HUES6 (cell line): ENCODE measurements at regions not wholly inside any gene's neighbourhood (a gene's known extent, or its start where the extent isn't known, plus 50 kb on each side); places are given as distances from the start of the nearest gene placed in this dataset.

ENCODE experiments used
- H3K27ac ChIP-seq: 2 replicates; pipeline ENCODE4 v1.7.0; 2013; ENCODE audit warnings: low read depth, mild to moderate bottlenecking, low read length, inconsistent platforms
- H3K27me3 ChIP-seq: 2 replicates; pipeline ENCODE4 v1.6.1; 2013; ENCODE audit warnings: low read length; ENCODE audit not compliant: control insufficient read depth, insufficient read depth
- H3K36me3 ChIP-seq: 2 replicates; pipeline ENCODE4 v1.6.1; 2013; ENCODE audit warnings: low read length; ENCODE audit not compliant: control insufficient read depth, insufficient read depth
- H3K4me1 ChIP-seq: 2 replicates; pipeline ENCODE4 v1.6.1; 2013; ENCODE audit warnings: low read length; ENCODE audit not compliant: control insufficient read depth, insufficient read depth
- H3K4me3 ChIP-seq: 2 replicates; pipeline ENCODE4 v1.5.1; 2013; ENCODE audit warnings: low read depth, low read length
- H3K9ac ChIP-seq: one replicate; pipeline ENCODE4 v1.6.1; 2013; ENCODE audit warnings: mild to moderate bottlenecking, low read length
- H3K9me3 ChIP-seq: 2 replicates; pipeline ENCODE4 v1.6.1; 2013; ENCODE audit warnings: low read depth, low read length; ENCODE audit not compliant: control insufficient read depth, insufficient read depth

DNA sequence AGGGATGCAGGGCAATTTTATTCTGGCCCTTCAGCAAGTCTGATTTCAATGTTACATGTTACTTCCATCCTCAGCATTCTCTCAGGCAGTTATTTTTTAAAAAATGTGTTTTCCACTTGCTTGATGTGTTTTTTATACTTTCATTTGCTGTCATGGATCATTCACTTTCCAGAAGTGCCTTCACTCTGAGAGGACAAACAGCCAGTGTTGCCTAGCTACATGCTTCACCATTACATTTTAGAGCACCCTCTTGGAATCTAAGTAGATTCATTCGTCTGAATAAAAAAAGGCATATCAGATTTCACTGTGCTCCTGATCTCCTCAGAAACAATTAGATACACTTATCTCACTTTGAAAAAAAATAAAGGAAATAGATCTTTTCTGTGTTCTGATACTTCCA lies 93.6 kb upstream of the POU1F1 start:
- H3K36me3 ChIP-seq = no peaks in the 10 kb centered on the region
- H3K9ac ChIP-seq = no peak overlapping the region
- H3K4me1 ChIP-seq = no peaks in the 10 kb centered on the region
- H3K27me3 ChIP-seq = no peaks in the 10 kb centered on the region
- H3K9me3 ChIP-seq = peaks cover 9% of the 10 kb centered on the region
- no peak overlapping the region for H3K4me3 ChIP-seq
- no peak overlapping the region for H3K27ac ChIP-seq

- Histone ChIP-seq H3K4me1 (no peaks in the 10 kb centered on the region), H3K27ac (no peak overlapping the region), H3K36me3 (no peaks in the 10 kb centered on the region), H3K4me3 (no peak overlapping the region), H3K27me3 (no peaks in the 10 kb centered on the region), H3K9ac (no peak overlapping the region), H3K9me3 (no peaks in the 10 kb centered on the region)
Measured at GRCh38 chr3:87367736-87368135, 91.4 kb upstream of the POU1F1 start.

- no peaks in the 10 kb centered on the region for H3K27me3 ChIP-seq
- H3K4me1 ChIP-seq = no peaks in the 10 kb centered on the region
- no peaks in the 10 kb centered on the region for H3K36me3 ChIP-seq
- no peak overlapping the region for H3K9ac ChIP-seq
- no peaks in the 10 kb centered on the region for H3K9me3 ChIP-seq
- H3K27ac ChIP-seq = no peak overlapping the region
- no peak overlapping the region for H3K4me3 ChIP-seq
Measured at GRCh38 chr3:87363721-87364120, 87.3 kb upstream of the POU1F1 start.

DNA sequence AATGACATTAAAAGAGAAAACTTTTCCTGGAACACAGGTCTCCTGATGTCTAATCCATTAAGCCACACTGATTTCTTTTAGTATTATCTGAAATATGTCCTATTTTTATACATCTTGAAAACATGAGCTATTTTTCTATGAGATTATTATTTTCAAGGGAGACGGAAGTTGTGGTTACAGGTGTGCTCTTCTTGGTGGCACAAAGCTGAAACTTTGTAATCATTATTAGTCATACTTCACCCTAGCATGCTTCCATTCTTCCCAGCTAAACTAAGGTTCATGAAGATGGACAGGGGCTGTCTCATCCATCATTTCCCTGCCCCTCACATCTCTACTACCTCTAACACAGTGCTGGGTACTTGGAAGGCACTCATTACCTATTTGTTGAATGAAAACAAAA lies 85.6 kb upstream of the POU1F1 start:
- H3K9me3 ChIP-seq = no peaks in the 10 kb centered on the region
- H3K9ac ChIP-seq = no peak overlapping the region
- H3K36me3 ChIP-seq = no peaks in the 10 kb centered on the region
- H3K27ac ChIP-seq = no peak overlapping the region
- no peaks in the 10 kb centered on the region for H3K4me1 ChIP-seq
- no peak overlapping the region for H3K4me3 ChIP-seq
- no peaks in the 10 kb centered on the region for H3K27me3 ChIP-seq

GRCh38 chr3:87361271-87361670 lies 84.9 kb upstream of the POU1F1 start:
- no peaks in the 10 kb centered on the region for H3K27me3 ChIP-seq
- no peaks in the 10 kb centered on the region for H3K36me3 ChIP-seq
- H3K9me3 ChIP-seq = no peaks in the 10 kb centered on the region
- H3K9ac ChIP-seq = no peak overlapping the region
- no peak overlapping the region for H3K4me3 ChIP-seq
- H3K27ac ChIP-seq = no peak overlapping the region
- H3K4me1 ChIP-seq = no peaks in the 10 kb centered on the region

- Histone ChIP-seq H3K9ac (no peak overlapping the region), H3K36me3 (no peaks in the 10 kb centered on the region), H3K9me3 (no peaks in the 10 kb centered on the region), H3K4me3 (no peak overlapping the region), H3K27ac (no peak overlapping the region), H3K27me3 (no peaks in the 10 kb centered on the region), H3K4me1 (no peaks in the 10 kb centered on the region)
Measured at GRCh38 chr3:87359826-87360225, 83.4 kb upstream of the POU1F1 start.

- Histone ChIP-seq H3K4me3 (no peak overlapping the region), H3K9me3 (no peaks in the 10 kb centered on the region), H3K27ac (no peak overlapping the region), H3K9ac (no peak overlapping the region), H3K27me3 (no peaks in the 10 kb centered on the region), H3K4me1 (no peaks in the 10 kb centered on the region), H3K36me3 (no peaks in the 10 kb centered on the region)
Measured at GRCh38 chr3:87359025-87359424, 82.6 kb upstream of the POU1F1 start.

DNA sequence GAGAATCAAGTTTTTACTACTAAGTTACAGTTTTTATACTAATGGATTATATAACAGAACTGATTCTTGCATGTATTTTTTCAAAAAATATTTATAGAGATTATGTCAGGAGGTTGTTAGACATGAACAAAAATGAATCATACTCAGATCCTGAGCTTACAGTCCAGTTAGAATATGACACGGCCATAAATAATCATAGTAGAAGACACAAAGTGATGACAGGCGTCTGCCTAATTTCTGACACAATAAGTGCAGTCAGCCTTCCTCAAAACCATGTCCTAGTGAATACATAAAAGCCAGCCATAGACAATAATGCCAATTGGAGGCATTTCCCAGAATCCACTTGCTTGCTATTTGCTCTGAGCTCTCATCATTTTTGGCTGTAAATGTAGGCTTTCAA lies 81.7 kb upstream of the POU1F1 start:
- Histone ChIP-seq H3K36me3 (no peaks in the 10 kb centered on the region), H3K9me3 (no peaks in the 10 kb centered on the region), H3K9ac (no peak overlapping the region), H3K4me3 (no peak overlapping the region), H3K4me1 (no peaks in the 10 kb centered on the region), H3K27ac (no peak overlapping the region), H3K27me3 (no peaks in the 10 kb centered on the region)

DNA sequence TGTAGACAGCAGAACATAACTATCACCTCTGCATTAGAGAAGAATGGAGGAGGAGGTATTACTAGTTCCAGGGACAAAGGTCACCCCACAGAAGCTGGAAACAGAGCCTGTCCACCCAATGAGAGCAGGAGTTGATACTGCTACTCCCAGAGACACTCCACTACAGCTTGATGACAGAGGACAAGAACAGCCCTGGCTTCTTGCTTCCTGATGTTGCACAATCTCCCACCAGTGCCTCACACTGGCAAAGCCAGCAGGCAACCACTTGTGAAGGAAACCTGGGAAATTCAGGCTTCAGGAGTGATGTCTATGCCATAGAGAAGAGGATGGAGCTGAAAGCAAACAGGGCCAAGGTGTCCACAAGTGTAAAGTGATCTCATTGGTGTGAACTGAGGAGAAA lies 78.0 kb upstream of the POU1F1 start:
- Histone ChIP-seq H3K4me3 (no peak overlapping the region), H3K4me1 (no peaks in the 10 kb centered on the region), H3K9ac (no peak overlapping the region), H3K36me3 (no peaks in the 10 kb centered on the region), H3K27ac (no peak overlapping the region), H3K9me3 (no peaks in the 10 kb centered on the region), H3K27me3 (no peaks in the 10 kb centered on the region)

- Histone ChIP-seq H3K9ac (no peak overlapping the region), H3K4me3 (no peak overlapping the region), H3K36me3 (no peaks in the 10 kb centered on the region), H3K27ac (no peak overlapping the region), H3K4me1 (no peaks in the 10 kb centered on the region), H3K9me3 (no peaks in the 10 kb centered on the region), H3K27me3 (no peaks in the 10 kb centered on the region)
Measured at GRCh38 chr3:87351937-87352336, 75.6 kb upstream of the POU1F1 start.

DNA sequence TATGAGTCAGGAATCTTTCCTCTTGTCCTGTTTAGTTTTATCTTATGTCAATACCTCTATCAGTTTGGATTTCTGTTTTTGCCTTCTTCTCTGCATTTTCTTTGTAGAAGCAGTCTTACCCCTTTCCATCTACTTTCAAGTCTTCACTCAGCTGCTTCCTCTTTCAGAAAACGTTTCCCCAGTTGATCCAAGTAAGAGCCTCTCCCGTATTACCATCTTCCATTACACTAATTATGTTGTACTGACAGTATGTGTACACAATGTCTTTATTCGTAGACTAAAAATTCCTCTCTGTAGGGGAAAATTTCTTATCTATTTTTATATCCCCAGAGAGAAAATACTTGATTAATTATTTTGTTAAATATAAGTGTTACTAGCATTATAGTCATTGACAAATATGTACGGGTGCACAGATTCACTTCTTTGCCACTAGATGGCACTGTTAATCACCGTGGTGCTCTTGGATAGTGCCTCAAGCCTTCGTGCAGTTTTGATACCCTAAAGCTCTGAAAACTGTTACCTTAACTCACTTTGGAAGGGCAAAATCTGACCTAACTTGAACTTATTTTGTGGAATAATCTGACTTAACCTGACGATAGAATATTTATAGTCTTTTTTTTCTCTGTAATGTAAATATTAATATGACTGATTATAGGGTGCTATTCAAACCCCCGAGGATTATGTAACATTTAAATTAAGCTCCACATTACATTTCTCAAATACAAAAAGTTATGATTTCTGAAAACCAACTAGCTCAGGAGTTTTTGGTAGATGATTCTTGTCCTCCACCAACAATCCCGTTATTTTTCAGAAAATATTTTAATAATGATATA lies 74.2 kb upstream of the POU1F1 start:
- 0 out of 2 replicates have a peak, but pooled peaks cover 3% of the 10 kb centered on the region for H3K9me3 ChIP-seq
- H3K27ac ChIP-seq = no peak overlapping the region
- no peaks in the 10 kb centered on the region for H3K36me3 ChIP-seq
- H3K4me1 ChIP-seq = no peaks in the 10 kb centered on the region
- H3K9ac ChIP-seq = no peak overlapping the region
- no peak overlapping the region for H3K4me3 ChIP-seq
- H3K27me3 ChIP-seq = no peaks in the 10 kb centered on the region
